GM23248 (cell line): ENCODE measurements at regions not wholly inside any gene's neighbourhood (a gene's known extent, or its start where the extent isn't known, plus 50 kb on each side); places are given as distances from the start of the nearest gene placed in this dataset.
A peak's percentile ranks its signal among the peaks of the same experiment; 100 is the strongest.
"Not testable (repeated sequence)": the region's sequence is repeated elsewhere in the genome, so short reads cannot be mapped to it uniquely, and the experiment has no call there.

Experiments used
- DNase-seq: peaks from one replicate; pipeline ENCODE4 v3.0.0-alpha.2; 2015
- H2AFZ ChIP-seq: fragments of 200-600 bp; sonication (generic); 2 replicates; pipeline ENCODE4 v1.6.1; 2016; ENCODE audit warnings: antibody characterized with exemption
- H3F3A ChIP-seq: fragments of 200-600 bp; sonication (generic); 2 replicates; pipeline ENCODE4 v1.6.1; 2016; ENCODE audit warnings: mild to moderate bottlenecking, antibody characterized with exemption, mixed run types; ENCODE audit not compliant: insufficient read depth
- H3K27ac ChIP-seq: fragments of 200-600 bp; sonication (generic); 2 replicates; pipeline ENCODE4 v1.5.1; 2016; ENCODE audit warnings: mild to moderate bottlenecking
- H3K27me3 ChIP-seq: fragments of 200-600 bp; sonication (generic); replicated peaks from 2 replicates; pipeline ENCODE4 v1.6.1; 2016; ENCODE audit warnings: mild to moderate bottlenecking; ENCODE audit not compliant: insufficient read depth
- H3K36me3 ChIP-seq: fragments of 200-600 bp; sonication (generic); 2 replicates; pipeline ENCODE4 v1.6.1; 2016; ENCODE audit warnings: low read depth, mild to moderate bottlenecking
- H3K4me1 ChIP-seq: fragments of 200-600 bp; sonication (generic); 2 replicates; pipeline ENCODE4 v1.6.1; 2016; ENCODE audit warnings: mild to moderate bottlenecking; ENCODE audit not compliant: insufficient read depth
- H3K4me2 ChIP-seq: fragments of 200-600 bp; sonication (generic); one replicate; pipeline ENCODE4 v1.6.1; 2016; ENCODE audit warnings: mild to moderate bottlenecking; ENCODE audit not compliant: unreplicated experiment
- H3K4me3 ChIP-seq: fragments of 200-600 bp; sonication (generic); 2 replicates; pipeline ENCODE4 v1.5.1; 2016; ENCODE audit warnings: mild to moderate bottlenecking
- H3K79me2 ChIP-seq: fragments of 200-600 bp; sonication (generic); 2 replicates; pipeline ENCODE4 v1.6.1; 2016; ENCODE audit warnings: mild to moderate bottlenecking; ENCODE audit not compliant: insufficient read depth
- H3K9ac ChIP-seq: fragments of 200-600 bp; sonication (generic); 2 replicates; pipeline ENCODE4 v1.6.1; 2016; ENCODE audit warnings: mild to moderate bottlenecking
- H3K9me2 ChIP-seq: fragments of 200-600 bp; sonication (generic); 2 replicates; pipeline ENCODE4 v1.6.1; 2016; ENCODE audit warnings: mixed run types, mild to moderate bottlenecking, moderate library complexity; ENCODE audit not compliant: insufficient read depth
- H3K9me3 ChIP-seq: fragments of 200-600 bp; sonication (generic); one replicate; pipeline ENCODE4 v1.6.1; 2017; ENCODE audit warnings: low read depth
- H4K20me1 ChIP-seq: fragments of 200-600 bp; sonication (generic); 2 replicates; pipeline ENCODE4 v1.6.0; 2016; ENCODE audit not compliant: insufficient read depth
- EZH2 ChIP-seq: fragments of 200-600 bp; sonication (generic); IDR thresholded peaks from 2 replicates; pipeline ENCODE4 v1.6.1; 2018; ENCODE audit warnings: antibody characterized with exemption, mild to moderate bottlenecking; ENCODE audit not compliant: insufficient read depth, poor library complexity, severe bottlenecking
- EZH2phosphoT487 ChIP-seq: fragments of 200-600 bp; sonication (generic); IDR thresholded peaks from 2 replicates; pipeline ENCODE4 v1.6.1; 2018; ENCODE audit warnings: antibody characterized with exemption, moderate library complexity, mild to moderate bottlenecking, low read depth; ENCODE audit not compliant: insufficient read depth
- WGBS, 2 experiments: methylation state at CpG; one replicate each; pipeline ENCODE4 v1.1.6; 2015 to 2017; ENCODE audit warnings: low lambda C conversion rate in 2 of 2, low coverage in 1 of 2; ENCODE audit errors: missing lambda C conversion rate in 2 of 2; 5-methylcytosine and 5-hydroxymethylcytosine counted together
- in situ Hi-C: fragments of 300-500 bp; cut with MboI; formaldehyde crosslinking; loops from 2 replicates; pipeline ENCODE4 v1.15.0; 2020

- Histone ChIP-seq H3K4me3 (no peak overlapping the region), H3K79me2 (no peaks in the 10 kb centered on the region), H3K9me2 (no peaks in the 10 kb centered on the region), H3K27ac (no peak overlapping the region), H3K9ac (no peak overlapping the region), H3F3A (no peaks in the 10 kb centered on the region), H3K9me3 (no peaks in the 10 kb centered on the region), H3K27me3 (no peaks in the 10 kb centered on the region), H2AFZ (no peak overlapping the region), H4K20me1 (no peaks in the 10 kb centered on the region), H3K4me1 (no peaks in the 10 kb centered on the region), H3K4me2 (no peak overlapping the region), H3K36me3 (no peaks in the 10 kb centered on the region)
- in situ Hi-C loops: no loop called here
- WGBS, 2 experiments: 90 to 94% methylated on average over 2 of the region's 2 CpGs
- DNase-seq: no peak
- no peak for TF ChIP-seq EZH2phosphoT487
- TF ChIP-seq EZH2: no peak
These were observed 245.5 kb upstream of the DDHD1 start for GRCh38 chr14:53398616-53399015.

GRCh38 chr14:53395267-53395666 lies 242.1 kb upstream of the DDHD1 start:
- in situ Hi-C loops, H3K9ac ChIP-seq, H4K20me1 ChIP-seq, H3K36me3 ChIP-seq, DNase-seq, H3K79me2 ChIP-seq, H2AFZ ChIP-seq, H3K9me2 ChIP-seq, H3K27ac ChIP-seq, H3K9me3 ChIP-seq, H3K4me2 ChIP-seq, H3K4me3 ChIP-seq, H3K27me3 ChIP-seq: not testable (repeated sequence)
- Histone ChIP-seq H3K4me1 (peaks cover 24% of the 10 kb centered on the region), H3F3A (peaks cover 29% of the 10 kb centered on the region)
- 86 to 99% methylated on average over 4 of the region's 4 CpGs for WGBS, 2 experiments

- H3K4me3 ChIP-seq: no peak overlapping the region
- peaks cover 36% of the 10 kb centered on the region for H3K4me1 ChIP-seq
- peak overlapping the region; percentile 9; the same call in 1 of the 2 replicates for H3K9ac ChIP-seq
- no peaks in the 10 kb centered on the region for H3K27me3 ChIP-seq
- peak overlapping the region; percentile 79 for H3K27ac ChIP-seq
- TF ChIP-seq EZH2phosphoT487 (0 out of 2 replicates have a peak, but pooled peaks have one; percentile 56), EZH2 (no peak)
- peaks cover 40% of the 10 kb centered on the region for H3F3A ChIP-seq
- in situ Hi-C loops: no loop called here
- no peaks in the 10 kb centered on the region for H4K20me1 ChIP-seq
- no peaks in the 10 kb centered on the region for H3K9me2 ChIP-seq
- H3K9me3 ChIP-seq: no peaks in the 10 kb centered on the region
- peak overlapping the region; percentile 41 for H3K4me2 ChIP-seq
- 0 out of 2 replicates have a peak overlapping the region, but pooled peaks have one; percentile 9 for H2AFZ ChIP-seq
- 0% methylated on average over 4 of the region's 4 CpGs for WGBS, 2 experiments
- H3K36me3 ChIP-seq: no peaks in the 10 kb centered on the region
- peak; percentile 92 for DNase-seq
- H3K79me2 ChIP-seq: no peaks in the 10 kb centered on the region
These were observed 238.6 kb upstream of the DDHD1 start for GRCh38 chr14:53391631-53392285.

GRCh38 chr14:53391156-53391555 lies 238.0 kb upstream of the DDHD1 start:
- no peaks in the 10 kb centered on the region for H3K27me3 ChIP-seq
- no peak overlapping the region for H2AFZ ChIP-seq
- H3K36me3 ChIP-seq: no peaks in the 10 kb centered on the region
- no peaks in the 10 kb centered on the region for H3K79me2 ChIP-seq
- no peak overlapping the region for H3K9ac ChIP-seq
- H3K9me2 ChIP-seq: no peaks in the 10 kb centered on the region
- peaks cover 40% of the 10 kb centered on the region for H3F3A ChIP-seq
- peak; percentile 87 for DNase-seq
- H3K9me3 ChIP-seq: no peaks in the 10 kb centered on the region
- TF ChIP-seq EZH2 (no peak), EZH2phosphoT487 (no peak)
- H3K4me3 ChIP-seq: no peak overlapping the region
- peak overlapping the region; percentile 79 for H3K27ac ChIP-seq
- in situ Hi-C loops: no loop called here
- H4K20me1 ChIP-seq: no peaks in the 10 kb centered on the region
- H3K4me2 ChIP-seq: peak overlapping the region; percentile 41
- WGBS, 2 experiments: 25 to 35% methylated on average over 2 of the region's 2 CpGs
- H3K4me1 ChIP-seq: peaks cover 36% of the 10 kb centered on the region

- Histone ChIP-seq H3K79me2 (no peaks in the 10 kb centered on the region), H3K4me3 (no peak overlapping the region), H4K20me1 (no peaks in the 10 kb centered on the region), H3K4me2 (no peak overlapping the region), H2AFZ (no peak overlapping the region), H3K9ac (no peak overlapping the region), H3K27ac (no peak overlapping the region), H3K4me1 (peaks cover 36% of the 10 kb centered on the region), H3K36me3 (no peaks in the 10 kb centered on the region), H3K9me3 (no peaks in the 10 kb centered on the region), H3F3A (peaks cover 40% of the 10 kb centered on the region), H3K9me2 (no peaks in the 10 kb centered on the region), H3K27me3 (no peaks in the 10 kb centered on the region)
- 93 to 96% methylated on average over 7 of the region's 7 CpGs for WGBS, 2 experiments
- TF ChIP-seq EZH2phosphoT487 (no peak), EZH2 (no peak)
- in situ Hi-C loops: no loop called here
- DNase-seq: no peak
These were observed 236.9 kb upstream of the DDHD1 start for GRCh38 chr14:53390008-53390407.
